GM21447 (cell line): ENCODE measurements at regions not wholly inside any gene's neighbourhood (a gene's known extent, or its start where the extent isn't known, plus 50 kb on each side); places are given as distances from the start of the nearest gene placed in this dataset.

Experiments used
- ATAC-seq: cut with Tn5 transposase; IDR thresholded peaks from one replicate; pipeline ENCODE4 v1.9.1; 2021; ENCODE audit not compliant: unreplicated experiment

- ATAC-seq = no peak
These were observed 782.2 kb downstream of the OTOL1 start for GRCh38 chr3:162278834-162279233.

- ATAC-seq = no peak
These were observed 788.7 kb downstream of the OTOL1 start for GRCh38 chr3:162285259-162285658.

GRCh38 chr3:162287600-162287999 is 791.0 kb downstream of the OTOL1 start:
- ATAC-seq = no peak

GRCh38 chr3:162292409-162292808 is 795.8 kb downstream of the OTOL1 start:
- ATAC-seq = no peak

- no peak for ATAC-seq
These were observed 798.8 kb downstream of the OTOL1 start for GRCh38 chr3:162295323-162295983.

- no peak for ATAC-seq
These were observed 806.5 kb downstream of the OTOL1 start for GRCh38 chr3:162302983-162303624.

GRCh38 chr3:162317046-162317445 is 820.4 kb downstream of the OTOL1 start:
- no peak for ATAC-seq

- ATAC-seq = no peak
These were observed 832.0 kb downstream of the OTOL1 start for GRCh38 chr3:162328649-162329048.

- ATAC-seq = no peak
These were observed 832.9 kb downstream of the OTOL1 start for GRCh38 chr3:162329514-162329913.

- ATAC-seq = no peak
These were observed 835.7 kb downstream of the OTOL1 start for GRCh38 chr3:162332344-162332743.

GRCh38 chr3:162334537-162334936 is 837.9 kb downstream of the OTOL1 start:
- ATAC-seq = no peak

GRCh38 chr3:162337630-162338029 is 841.0 kb downstream of the OTOL1 start:
- no peak for ATAC-seq

GRCh38 chr3:162338514-162338913 is 841.9 kb downstream of the OTOL1 start:
- ATAC-seq = no peak

- no peak for ATAC-seq
These were observed 852.3 kb downstream of the OTOL1 start for GRCh38 chr3:162348912-162349311.

- ATAC-seq = no peak
These were observed 856.8 kb downstream of the OTOL1 start for GRCh38 chr3:162353414-162353813.

GRCh38 chr3:162354356-162354755 is 857.7 kb downstream of the OTOL1 start:
- ATAC-seq = no peak

- ATAC-seq = no peak
These were observed 868.6 kb downstream of the OTOL1 start for GRCh38 chr3:162365066-162365719.

- no peak for ATAC-seq
These were observed 869.7 kb downstream of the OTOL1 start for GRCh38 chr3:162366166-162366766.

GRCh38 chr3:162367429-162368260 is 871.0 kb downstream of the OTOL1 start:
- ATAC-seq = no peak

- ATAC-seq = no peak
These were observed 871.8 kb downstream of the OTOL1 start for GRCh38 chr3:162368417-162368816.

GRCh38 chr3:162369306-162369705 is 872.7 kb downstream of the OTOL1 start:
- ATAC-seq = no peak
